ENCODE measurements at regions not wholly inside any gene's neighbourhood (a gene's known extent, or its start where the extent isn't known, plus 50 kb on each side); places are given as distances from the start of the nearest gene placed in this dataset.
"Not testable (repeated sequence)": the region's sequence is repeated elsewhere in the genome, so short reads cannot be mapped to it uniquely, and the experiment has no call there.

DNA sequence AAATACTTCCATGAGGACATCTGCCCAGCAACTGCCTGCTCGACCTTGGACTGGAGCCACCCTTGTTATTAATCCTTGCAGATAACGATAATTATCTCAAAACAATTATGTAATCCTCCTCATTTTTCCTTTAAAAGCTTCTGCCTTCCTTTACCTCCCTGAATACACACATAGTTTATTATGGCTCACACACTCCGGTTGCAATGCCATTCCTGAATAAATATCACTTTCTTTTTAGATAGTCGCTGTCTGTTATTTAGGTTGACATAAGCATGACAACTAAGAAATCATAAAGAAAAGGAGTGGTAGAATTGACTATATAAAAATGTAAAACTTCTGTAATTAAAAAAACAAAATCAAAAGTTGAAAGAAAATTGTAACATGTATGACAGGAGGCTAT is 64.8 kb downstream of the B4GALT7 start:
- H3K4me3 ChIP-seq; DNase-seq; H3K9me3 ChIP-seq; H3K4me1 ChIP-seq; intact Hi-C loops (cut with DNase I; ENCODE audit: low total_unique reads); H3K27ac ChIP-seq; H3K36me3 ChIP-seq; H3K27me3 ChIP-seq: not testable (repeated sequence)

DNA sequence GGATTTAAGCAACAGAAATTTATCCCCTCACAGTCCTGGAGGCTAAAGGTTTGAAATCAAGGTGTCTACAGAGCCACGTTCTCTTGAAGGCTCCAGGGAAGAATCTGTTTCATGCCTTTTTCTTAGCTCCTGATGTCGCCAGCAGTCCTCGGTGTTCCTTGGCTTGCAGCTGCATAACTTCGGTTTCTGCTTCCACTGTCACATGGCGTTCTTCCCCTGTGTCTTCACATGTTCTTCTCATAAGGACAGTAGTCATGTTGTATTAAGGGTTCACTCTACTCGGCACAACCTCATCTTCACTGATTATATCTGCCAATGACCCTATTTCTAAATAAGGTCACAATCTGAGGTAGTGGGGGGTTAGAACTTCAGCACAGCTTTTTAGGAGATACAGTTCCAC is 65.2 kb downstream of the B4GALT7 start:
- intact Hi-C loops (cut with DNase I; ENCODE audit: low total_unique reads); H3K4me3 ChIP-seq; H3K4me1 ChIP-seq; H3K9me3 ChIP-seq; H3K27me3 ChIP-seq; H3K36me3 ChIP-seq; DNase-seq; H3K27ac ChIP-seq: not testable (repeated sequence)

DNA sequence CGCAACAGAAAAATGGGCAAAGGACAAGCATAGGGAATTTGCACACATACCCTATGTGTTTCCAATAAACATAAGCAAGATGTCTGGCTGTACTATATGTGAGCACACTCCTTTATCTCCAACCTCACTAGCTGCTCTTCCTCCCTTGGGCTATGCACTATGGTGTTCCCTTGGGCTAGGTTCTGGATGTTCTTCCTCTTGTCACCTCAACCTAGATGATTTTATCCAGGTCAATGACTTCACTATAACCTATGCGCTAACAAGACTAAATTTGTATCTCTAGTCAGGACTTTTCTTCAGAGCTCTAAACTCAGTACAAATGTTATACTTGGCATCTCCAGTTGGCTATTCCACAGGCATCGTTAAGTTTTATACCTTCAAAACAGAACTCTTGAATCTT is 66.0 kb downstream of the B4GALT7 start:
- H3K9me3 ChIP-seq; H3K4me1 ChIP-seq; H3K4me3 ChIP-seq; H3K27me3 ChIP-seq; intact Hi-C loops (cut with DNase I; ENCODE audit: low total_unique reads); H3K27ac ChIP-seq; DNase-seq; H3K36me3 ChIP-seq: not testable (repeated sequence)

DNA sequence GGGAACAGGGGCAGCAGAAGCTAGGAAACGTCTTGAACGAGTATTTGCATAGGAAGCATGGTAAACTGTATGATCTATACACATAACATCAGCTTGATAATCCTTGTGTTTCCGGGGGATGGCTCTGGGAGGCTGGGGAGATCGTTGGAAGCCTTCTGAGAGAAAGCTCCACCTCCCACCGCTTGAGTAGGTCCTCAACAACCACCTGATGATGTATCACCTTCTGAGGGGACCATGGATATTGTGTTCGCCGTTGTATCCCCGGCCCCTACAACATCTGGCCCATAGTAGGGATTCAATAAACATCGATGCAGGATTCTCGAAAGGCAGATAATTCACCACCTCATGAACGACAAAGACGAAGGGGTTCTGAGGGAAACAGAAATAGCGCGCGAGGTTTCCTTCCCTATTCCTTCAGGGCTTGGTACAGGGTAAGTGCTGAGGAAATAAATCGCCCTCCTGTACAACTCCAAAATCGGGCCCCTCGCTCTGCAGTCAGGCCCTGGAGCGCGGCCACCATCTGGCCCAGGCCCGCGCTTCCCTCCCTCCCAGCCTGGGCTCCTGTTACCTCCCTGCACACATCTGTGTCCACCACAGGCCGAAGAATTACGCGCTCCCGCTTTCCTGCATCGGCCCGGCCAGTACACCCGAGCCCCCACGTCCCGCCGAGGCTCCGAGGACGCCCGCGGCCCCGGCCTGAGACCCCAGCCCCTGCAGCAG is 71.3 kb downstream of the B4GALT7 start:
- H3K4me1 ChIP-seq; H3K27me3 ChIP-seq; H3K9me3 ChIP-seq; H3K27ac ChIP-seq; DNase-seq; H3K36me3 ChIP-seq; intact Hi-C loops (cut with DNase I; ENCODE audit: low total_unique reads): not testable (repeated sequence)
- peak overlapping the region in 1 of 2 donors; percentile 30 for H3K4me3 ChIP-seq

DNA sequence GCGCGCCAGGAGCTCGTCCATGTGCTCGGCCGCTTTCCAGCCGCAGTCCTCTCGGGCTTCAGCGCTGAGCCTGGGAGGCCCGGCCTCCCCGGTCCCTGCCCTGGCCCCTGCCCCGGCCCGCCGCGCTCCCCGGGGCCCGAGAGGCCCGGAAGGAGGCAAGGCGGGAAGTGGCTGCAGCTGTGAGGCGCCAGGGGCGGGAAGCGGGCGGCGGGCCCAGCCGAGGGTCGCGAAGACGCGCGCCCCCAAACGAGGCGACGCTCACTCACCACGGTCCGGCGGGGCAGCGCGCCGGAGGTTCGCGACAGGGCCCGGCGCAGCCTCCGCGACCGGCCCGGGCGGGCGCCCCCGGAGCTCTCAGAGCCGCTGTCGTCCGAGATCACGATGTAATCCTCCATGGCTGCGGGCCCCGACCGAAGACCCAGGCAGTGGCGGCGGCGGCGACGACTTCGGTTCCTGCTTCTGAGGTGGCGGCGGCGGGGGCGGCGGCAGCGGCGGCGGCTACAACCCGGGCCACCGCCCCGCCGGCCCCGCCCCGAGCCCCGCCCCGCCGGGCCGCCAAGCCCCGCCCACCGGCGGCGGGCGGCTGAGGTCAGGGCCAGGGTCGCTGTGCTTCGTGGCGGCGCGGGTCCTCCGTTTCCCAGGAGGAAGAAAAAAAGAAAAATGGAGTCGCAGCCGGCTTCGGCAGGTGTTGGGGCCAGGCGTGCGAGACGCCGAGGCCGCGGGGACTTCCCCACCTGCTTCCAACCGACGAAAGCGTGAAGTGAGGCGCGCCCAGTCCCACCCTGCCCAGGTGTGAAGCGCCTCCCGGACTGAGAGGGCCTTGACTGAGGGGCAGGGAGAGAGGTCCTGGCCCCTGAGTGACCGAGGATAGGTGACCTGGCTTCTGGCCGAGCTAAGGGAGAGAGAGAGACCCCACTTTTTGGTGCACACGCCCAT is 72.1 kb downstream of the B4GALT7 start:
- H3K9me3 ChIP-seq; H3K4me1 ChIP-seq; H3K36me3 ChIP-seq; H3K27me3 ChIP-seq; intact Hi-C loops (cut with DNase I; ENCODE audit: low total_unique reads): not testable (repeated sequence)
- peak overlapping the region; percentile 29 to 68 for H3K4me3 ChIP-seq
- H3K27ac ChIP-seq: peak overlapping the region in 1 of 2 donors; percentile 71
- TF ChIP-seq POLR2A (IDR thresholded peaks at IDR 0.05): peak in 1 of 2 donors; percentile 18
- DNase-seq: peak; percentile 50 to 51
